GM12875 (cell line): ENCODE measurements at regions not wholly inside any gene's neighbourhood (a gene's known extent, or its start where the extent isn't known, plus 50 kb on each side); places are given as distances from the start of the nearest gene placed in this dataset.

ENCODE experiments used
- H3K4me3 ChIP-seq: one replicate; pipeline ENCODE4 v1.5.1; 2011; ENCODE audit warnings: low read depth, low read length, control low read depth
- CTCF ChIP-seq: IDR thresholded peaks from 2 replicates; pipeline ENCODE4 v1.5.1; 2011; ENCODE audit warnings: low read depth, mild to moderate bottlenecking, control low read depth, inconsistent platforms, low read length, moderate library complexity, borderline replicate concordance; ENCODE audit not compliant: insufficient read depth

GRCh38 chr14:97946240-97946639, 1149.1 kb downstream of the VRK1 start:
- H3K4me3 ChIP-seq: no peak overlapping the region
- TF ChIP-seq CTCF: no peak

- H3K4me3 ChIP-seq: no peak overlapping the region
- TF ChIP-seq CTCF: no peak
Measured at GRCh38 chr14:97946641-97947040, 1149.5 kb downstream of the VRK1 start.

- TF ChIP-seq CTCF: no peak
- H3K4me3 ChIP-seq: no peak overlapping the region
Measured at GRCh38 chr14:97948841-97949240, 1151.7 kb downstream of the VRK1 start.

GRCh38 chr14:97956581-97957340, 1159.6 kb downstream of the VRK1 start:
- H3K4me3 ChIP-seq: no peak overlapping the region
- TF ChIP-seq CTCF: no peak

GRCh38 chr14:97959251-97959650, 1162.1 kb downstream of the VRK1 start:
- TF ChIP-seq CTCF: no peak
- no peak overlapping the region for H3K4me3 ChIP-seq

- no peak for TF ChIP-seq CTCF
- H3K4me3 ChIP-seq: no peak overlapping the region
Measured at GRCh38 chr14:97960436-97960835, 1163.3 kb downstream of the VRK1 start.

- no peak for TF ChIP-seq CTCF
- H3K4me3 ChIP-seq: no peak overlapping the region
Measured at GRCh38 chr14:97970222-97970621, 1173.0 kb downstream of the VRK1 start.
